ENCODE measurements at regions not wholly inside any gene's neighbourhood (a gene's known extent, or its start where the extent isn't known, plus 50 kb on each side); places are given as distances from the start of the nearest gene placed in this dataset.

GRCh38 chr2:194926873-194927272, 730.2 kb upstream of the SLC39A10 start:
- H2AFZ ChIP-seq (ENCODE audit: low read length), result no peak overlapping the region
- intact Hi-C loops (cut with micrococcal nuclease; ENCODE audit: unreplicated experiment), result no loop called here
- BruUV-seq (replicated peaks), result no TSS peak
- no peak for TF ChIP-seq CTCF (conservative IDR thresholded peaks at IDR 0.05; ENCODE audit: low read length)
- TF ChIP-seq EZH2phosphoT487 (IDR thresholded peaks at IDR 0.05; ENCODE audit: borderline replicate concordance, low read depth, low read length), result no peak
- no peak overlapping the region for H3K27ac ChIP-seq (ENCODE audit: low read depth, low read length, poor library complexity, severe bottlenecking)
- no peak for DNase-seq (ENCODE audit: low spot score)
- H3K4me1 ChIP-seq (ENCODE audit: insufficient read depth, low read length, poor library complexity, severe bottlenecking), result no peaks in the 10 kb centered on the region
- no peaks in the 10 kb centered on the region for H3K36me3 ChIP-seq (ENCODE audit: insufficient read depth, low read length)
- no peaks in the 10 kb centered on the region for H3K9me3 ChIP-seq (ENCODE audit: low read length)
- ChIA-PET POLR2A (no interaction called here), CTCF (ENCODE audit: unreplicated experiment) (no interaction called here)
- no peaks in the 10 kb centered on the region for H3K79me2 ChIP-seq (ENCODE audit: insufficient read depth, low read depth, low read length)
- no peaks in the 10 kb centered on the region for H3K9me2 ChIP-seq (ENCODE audit: insufficient read depth, low read length)
- H3K4me3 ChIP-seq (ENCODE audit: low read depth, low read length, poor library complexity, severe bottlenecking), result no peak overlapping the region
- H4K20me1 ChIP-seq (ENCODE audit: insufficient read depth, low read length), result no peaks in the 10 kb centered on the region
- H3K4me2 ChIP-seq (ENCODE audit: low read length), result no peak overlapping the region

GRCh38 chr2:194925742-194926141, 731.3 kb upstream of the SLC39A10 start:
- Histone ChIP-seq H3K9me3 (ENCODE audit: low read length) (no peaks in the 10 kb centered on the region), H3K4me1 (ENCODE audit: insufficient read depth, low read length, poor library complexity, severe bottlenecking) (no peaks in the 10 kb centered on the region), H3K79me2 (ENCODE audit: insufficient read depth, low read depth, low read length) (no peaks in the 10 kb centered on the region), H3K4me2 (ENCODE audit: low read length) (no peak overlapping the region), H2AFZ (ENCODE audit: low read length) (no peak overlapping the region), H3K9me2 (ENCODE audit: insufficient read depth, low read length) (no peaks in the 10 kb centered on the region), H3K4me3 (ENCODE audit: low read depth, low read length, poor library complexity, severe bottlenecking) (no peak overlapping the region), H3K36me3 (ENCODE audit: insufficient read depth, low read length) (no peaks in the 10 kb centered on the region), H3K27ac (ENCODE audit: low read depth, low read length, poor library complexity, severe bottlenecking) (no peak overlapping the region), H4K20me1 (ENCODE audit: insufficient read depth, low read length) (no peaks in the 10 kb centered on the region)
- ChIA-PET CTCF (ENCODE audit: unreplicated experiment) (no interaction called here), POLR2A (interaction anchor here (0.6 to 1.1 kb wide), 4 partner anchors 28 to 438 kb away, joined by 3 read pairs; no protein-coding TSS in a partner anchor)
- no peak for DNase-seq (ENCODE audit: low spot score)
- no peak for TF ChIP-seq CTCF (conservative IDR thresholded peaks at IDR 0.05; ENCODE audit: low read length)
- TF ChIP-seq EZH2phosphoT487 (IDR thresholded peaks at IDR 0.05; ENCODE audit: borderline replicate concordance, low read depth, low read length), result no peak
- BruUV-seq (replicated peaks), result no TSS peak
- intact Hi-C loops (cut with micrococcal nuclease; ENCODE audit: unreplicated experiment), result no loop called here

- intact Hi-C loops (cut with micrococcal nuclease; ENCODE audit: unreplicated experiment), result no loop called here
- Histone ChIP-seq H3K4me2 (ENCODE audit: low read length) (no peak overlapping the region), H3K4me3 (ENCODE audit: low read depth, low read length, poor library complexity, severe bottlenecking) (no peak overlapping the region), H2AFZ (ENCODE audit: low read length) (no peak overlapping the region), H3K9me3 (ENCODE audit: low read length) (no peaks in the 10 kb centered on the region), H3K79me2 (ENCODE audit: insufficient read depth, low read depth, low read length) (no peaks in the 10 kb centered on the region), H3K4me1 (ENCODE audit: insufficient read depth, low read length, poor library complexity, severe bottlenecking) (no peaks in the 10 kb centered on the region), H3K36me3 (ENCODE audit: insufficient read depth, low read length) (no peaks in the 10 kb centered on the region), H3K27ac (ENCODE audit: low read depth, low read length, poor library complexity, severe bottlenecking) (no peak overlapping the region), H4K20me1 (ENCODE audit: insufficient read depth, low read length) (no peaks in the 10 kb centered on the region), H3K9me2 (ENCODE audit: insufficient read depth, low read length) (no peaks in the 10 kb centered on the region)
- no TSS peak for BruUV-seq (replicated peaks)
- ChIA-PET POLR2A (interaction anchor here (0.6 kb wide), 1 partner anchor 694 kb away, joined by 3 read pairs; no protein-coding TSS in a partner anchor), CTCF (ENCODE audit: unreplicated experiment) (no interaction called here)
- no peak for TF ChIP-seq EZH2phosphoT487 (IDR thresholded peaks at IDR 0.05; ENCODE audit: borderline replicate concordance, low read depth, low read length)
- TF ChIP-seq CTCF (conservative IDR thresholded peaks at IDR 0.05; ENCODE audit: low read length), result no peak
- DNase-seq (ENCODE audit: low spot score), result no peak
Measured at GRCh38 chr2:194917519-194917918, 739.5 kb upstream of the SLC39A10 start.
